ENCODE measurements at regions not wholly inside any gene's neighbourhood (a gene's known extent, or its start where the extent isn't known, plus 50 kb on each side); places are given as distances from the start of the nearest gene placed in this dataset.

GRCh38 chr7:36802459-36803135 is 78.3 kb upstream of the AOAH start:
- no peak for DNase-seq

DNA sequence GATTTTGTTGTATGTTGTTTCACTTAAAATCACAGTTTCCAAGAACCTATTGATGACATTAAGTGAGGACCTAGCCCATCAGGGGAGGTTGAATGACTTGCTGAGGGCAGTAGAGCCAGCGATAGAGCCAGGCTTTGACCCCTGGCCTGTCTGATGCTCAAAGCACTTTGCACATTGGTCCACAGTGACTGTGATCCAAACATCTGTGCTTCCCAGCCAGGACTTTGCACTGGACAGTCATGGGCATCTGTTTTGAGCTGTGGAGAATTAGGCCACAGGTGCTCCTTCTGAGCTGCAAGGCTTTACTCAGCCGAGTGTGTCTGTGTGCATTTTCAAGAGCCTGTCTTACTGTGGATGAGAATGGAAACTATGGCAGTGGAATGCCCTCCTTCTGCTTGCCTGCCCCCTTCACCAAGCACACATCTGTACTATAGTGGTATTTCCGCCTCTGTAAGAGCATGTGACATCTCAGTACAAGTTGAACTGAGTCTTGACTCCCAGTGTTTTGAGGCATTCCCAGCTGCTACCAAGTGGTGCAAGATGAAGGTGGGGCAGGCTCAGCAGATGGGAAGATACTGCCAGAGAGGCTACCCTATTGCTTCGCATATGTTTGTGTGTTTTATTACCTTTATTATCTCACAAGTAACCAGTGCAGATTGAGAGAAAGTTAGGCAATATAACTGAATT is 72.7 kb upstream of the AOAH start:
- no peak for DNase-seq

- DNase-seq: no peak
Observed at GRCh38 chr7:36795451-36796021, 71.2 kb upstream of the AOAH start.

DNA sequence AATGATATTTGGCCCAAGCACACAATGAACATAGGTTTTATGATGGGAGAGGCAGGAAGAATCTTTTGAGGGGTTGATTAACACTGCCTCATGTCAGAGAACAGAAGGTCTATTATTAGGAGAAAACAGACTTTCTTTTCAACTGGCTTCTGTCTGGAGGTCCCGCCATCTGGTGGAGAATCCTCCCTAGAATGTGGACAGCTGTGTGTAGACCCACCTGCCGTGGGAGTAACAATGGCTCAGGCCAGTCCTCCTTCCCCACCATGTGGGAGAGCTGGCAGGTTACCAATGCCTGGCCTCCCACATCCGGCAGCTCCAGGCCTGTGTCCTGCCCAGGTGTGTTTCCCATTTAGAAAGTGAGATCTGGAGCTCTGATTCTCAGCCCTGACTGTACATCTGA is 70.4 kb upstream of the AOAH start:
- no peak for DNase-seq

GRCh38 chr7:36792421-36792820 is 68.1 kb upstream of the AOAH start:
- DNase-seq: no peak

- DNase-seq: no peak
Observed at GRCh38 chr7:36790311-36790787, 66.1 kb upstream of the AOAH start.

DNA sequence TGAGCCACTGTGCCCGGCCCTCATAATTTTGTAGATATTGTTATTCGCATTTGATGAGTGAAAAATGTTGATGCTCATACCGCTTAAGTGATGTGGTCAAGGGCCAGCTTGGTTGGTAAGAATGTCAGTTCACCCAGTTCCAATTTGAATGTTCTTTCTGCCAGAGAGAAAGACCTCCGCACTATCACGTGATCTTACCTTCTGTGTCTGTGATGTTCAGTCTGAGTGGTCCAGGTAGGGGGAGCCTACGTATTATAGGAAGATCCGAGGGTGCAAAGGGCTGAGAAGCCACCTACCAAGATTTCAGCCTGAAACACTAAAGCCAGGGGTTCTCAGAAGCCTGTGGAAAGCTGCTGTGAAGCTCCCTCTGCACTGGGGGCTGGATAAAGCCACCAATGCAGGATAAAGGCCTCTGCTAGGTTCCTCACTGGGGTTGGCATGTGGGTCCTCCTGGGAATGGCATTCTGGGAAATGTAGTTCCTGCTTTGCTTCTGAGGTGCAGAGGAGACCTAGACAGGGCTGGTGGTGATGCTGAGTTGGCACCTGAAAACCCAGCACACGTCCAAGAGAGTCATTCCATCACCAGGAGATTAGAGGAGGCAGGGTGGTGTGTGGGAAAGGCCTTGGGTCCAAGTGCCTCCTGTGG is 64.7 kb upstream of the AOAH start:
- no peak for DNase-seq

- DNase-seq: no peak
Observed at GRCh38 chr7:36787933-36788378, 63.7 kb upstream of the AOAH start.

GRCh38 chr7:36784991-36785940 is 61.0 kb upstream of the AOAH start:
- peak; percentile 12 for DNase-seq

- no peak for DNase-seq
Observed at GRCh38 chr7:36781011-36781738, 56.9 kb upstream of the AOAH start.

GRCh38 chr7:36777855-36778254 is 53.6 kb upstream of the AOAH start:
- DNase-seq: no peak

DNA sequence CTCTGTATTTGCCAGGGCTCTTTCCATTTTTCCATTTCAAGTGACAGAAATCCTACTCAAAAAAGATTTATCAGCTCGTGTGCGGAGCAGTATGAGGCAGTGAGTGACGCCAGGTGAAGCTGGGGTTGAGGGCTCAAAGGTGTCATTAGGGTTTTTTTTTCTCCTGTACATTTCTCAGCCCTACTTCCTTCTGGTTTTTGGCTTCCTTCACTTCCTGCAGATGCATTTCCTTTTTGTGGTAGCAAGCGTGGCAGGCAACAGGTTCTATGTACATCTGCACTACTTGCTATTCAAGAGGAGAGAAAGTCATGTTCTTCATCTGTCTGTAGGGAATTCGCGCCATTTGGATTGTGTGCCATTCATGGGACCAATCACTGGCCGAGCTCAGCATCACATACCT is 52.8 kb upstream of the AOAH start:
- no peak for DNase-seq

GRCh38 chr7:36775676-36776075 is 51.4 kb upstream of the AOAH start:
- no peak for DNase-seq

DNA sequence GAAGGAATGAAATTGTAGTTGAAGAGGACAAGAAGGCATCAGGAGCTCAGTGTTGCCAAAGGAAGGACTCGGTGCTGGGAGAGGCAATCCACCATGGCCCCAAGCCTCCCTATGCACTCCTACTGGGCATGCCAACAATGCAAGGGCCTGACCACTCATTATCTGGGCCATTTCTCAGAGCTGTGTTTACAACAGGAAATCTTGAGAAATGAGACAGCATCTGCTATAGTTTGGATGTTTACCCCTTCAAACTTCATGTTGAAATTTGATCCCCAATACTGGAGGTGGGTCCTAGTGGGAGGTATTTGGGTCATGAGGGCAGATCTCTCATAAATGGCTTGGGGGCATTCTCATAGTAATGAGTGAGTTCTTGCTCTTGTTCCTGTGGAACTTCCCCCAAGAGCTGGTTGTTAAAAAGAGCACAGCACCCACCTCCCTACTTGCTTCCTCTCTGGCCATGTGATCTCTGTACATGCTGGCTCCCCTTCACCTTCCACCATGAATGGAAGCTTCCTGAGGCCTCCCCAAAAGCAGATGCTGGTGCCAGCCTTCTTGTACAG is 50.8 kb upstream of the AOAH start:
- no peak for DNase-seq
